Panc1 (cell line): ENCODE measurements at regions not wholly inside any gene's neighbourhood (a gene's known extent, or its start where the extent isn't known, plus 50 kb on each side); places are given as distances from the start of the nearest gene placed in this dataset.

Experiments
- ATAC-seq: fragments of 200-7000 bp; cut with Tn5 transposase; 2 replicates; pipeline ENCODE4 v1.9.1; 2020; ENCODE audit warnings: mild to moderate bottlenecking, moderate library complexity
- BruUV-seq: library from RNA; stranded (reverse); fragments of 400-500 nt; replicated peaks from 2 replicates; lab custom pipeline; 2021; lab: Mats Ljungman, UMichigan
- CTCF ChIA-PET: fragments of 300-600 bp; sonication (Branson Sonifier 250); formaldehyde crosslinking; loops from one replicate; lab custom pipeline; 2022; ENCODE audit warnings: antibody characterized with exemption; lab: Charles Lee
- POLR2A ChIA-PET: fragments of 300-600 bp; sonication (Branson Sonifier 250); formaldehyde crosslinking; loops from one replicate; lab custom pipeline; 2022; ENCODE audit warnings: antibody characterized with exemption; lab: Charles Lee
- DNase-seq: peaks from one replicate; pipeline ENCODE4 v3.0.0-alpha.2; 2010; ENCODE audit warnings: low read depth, low spot score
- H3K27ac ChIP-seq: 2 replicates; pipeline ENCODE4 v1.5.1; 2011; ENCODE audit warnings: mild to moderate bottlenecking, low read length, inconsistent platforms
- H3K27me3 ChIP-seq: fragments of 200-500 bp; sonication (Bioruptor generic); 2 replicates; pipeline ENCODE4 v1.6.0; 2014; ENCODE audit warnings: low read length, inconsistent platforms; ENCODE audit not compliant: control insufficient read depth, insufficient read depth
- H3K36me3 ChIP-seq: fragments of 200-500 bp; sonication (Bioruptor generic); 2 replicates; pipeline ENCODE4 v1.5.1; 2014; ENCODE audit warnings: inconsistent platforms, mild to moderate bottlenecking, low read length, moderate library complexity; ENCODE audit not compliant: control insufficient read depth, insufficient read depth
- H3K4me1 ChIP-seq: 2 replicates; pipeline ENCODE4 v1.5.1; 2011; ENCODE audit warnings: inconsistent platforms, mild to moderate bottlenecking, low read length, moderate library complexity; ENCODE audit not compliant: control insufficient read depth, insufficient read depth
- H3K4me3 ChIP-seq, 2 experiments: 2 replicates each; pipeline ENCODE4 v1.5.1; 2011 to 2012; ENCODE audit warnings: low read depth in 2 of 2, low read length in 2 of 2, mild to moderate bottlenecking in 2 of 2, inconsistent platforms in 1 of 2, moderate library complexity in 1 of 2
- H3K9me3 ChIP-seq: fragments of 200-500 bp; sonication (Bioruptor generic); 2 replicates; pipeline ENCODE4 v1.5.1; 2014; ENCODE audit warnings: low read depth, mild to moderate bottlenecking, inconsistent platforms, low read length, moderate library complexity; ENCODE audit not compliant: control insufficient read depth, insufficient read depth
- POLR2AphosphoS5 ChIP-seq: IDR thresholded peaks from 2 replicates; pipeline ENCODE4 v1.6.1; 2012; ENCODE audit warnings: mild to moderate bottlenecking, low read depth, low read length, moderate library complexity
- SIN3A ChIP-seq: IDR thresholded peaks from 2 replicates; pipeline ENCODE4 v1.6.1; 2012; ENCODE audit warnings: low read depth, mild to moderate bottlenecking, low read length, moderate library complexity, borderline replicate concordance; ENCODE audit not compliant: insufficient read depth
- TCF7L2 ChIP-seq: IDR thresholded peaks from 2 replicates; pipeline ENCODE4 v1.6.1; 2011; ENCODE audit warnings: mild to moderate bottlenecking, low read depth, low read length, inconsistent platforms
- in situ Hi-C: cut with HindIII; loops from 2 replicates; pipeline ENCODE4 v1.10.0; 2016; ENCODE audit warnings: low sequenced_read_pairs, low pct_unique_long_range_greater_than_20kb
- intact Hi-C: fragments of 100-400 bp; cut with micrococcal nuclease; formaldehyde crosslinking; loops from one replicate; pipeline ENCODE4 v1.10.0; 2022; ENCODE audit not compliant: unreplicated experiment
- TF ChIP-seq, protein P1 (sequence below): fragments of 450-650 bp; IDR thresholded peaks from 2 replicates; pipeline ENCODE4 v1.5.1; 2017; ENCODE audit warnings: mild to moderate bottlenecking
- TF ChIP-seq, protein P2 (sequence below), 2 experiments: IDR thresholded peaks; 2 replicates each; pipeline ENCODE4 v1.6.1; 2011 to 2012; ENCODE audit warnings: low read depth in 2 of 2, control low read depth in 1 of 2, low read length in 1 of 2, mild to moderate bottlenecking in 1 of 2, moderate library complexity in 1 of 2; ENCODE audit not compliant: insufficient read depth in 1 of 2

DNA sequence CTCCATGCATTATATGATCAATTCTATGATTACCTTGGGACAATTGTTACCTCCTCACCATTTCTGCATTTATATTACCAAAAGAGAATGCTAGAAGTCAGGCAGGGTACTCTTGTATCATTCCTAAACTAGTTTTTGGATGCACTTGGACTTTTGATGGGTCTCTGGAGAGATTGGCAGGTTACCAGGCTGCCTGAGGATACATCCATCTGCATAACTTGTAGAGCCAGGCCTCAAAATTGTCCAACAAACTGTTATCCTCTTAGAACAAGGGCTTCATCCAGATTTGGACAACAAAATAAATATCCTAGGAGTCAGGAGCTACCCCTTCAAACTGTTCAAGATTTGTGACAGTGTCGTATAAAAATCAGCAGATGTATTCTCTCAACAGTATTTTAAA is 326.1 kb downstream of the IL15 start:
- Histone ChIP-seq H3K27me3 (no peaks in the 10 kb centered on the region), H3K27ac (no peak overlapping the region), H3K9me3 (no peaks in the 10 kb centered on the region), H3K4me1 (no peaks in the 10 kb centered on the region), H3K36me3 (no peaks in the 10 kb centered on the region), H3K4me3 (no peak overlapping the region)
- DNase-seq = no peak
- ChIA-PET CTCF (no interaction called here), POLR2A (no interaction called here)
- BruUV-seq = no TSS peak
- intact Hi-C loops (no loop called here), in situ Hi-C loops (no loop called here)
- TF ChIP-seq SIN3A (no peak), TCF7L2 (no peak)
- ATAC-seq = no peak

DNA sequence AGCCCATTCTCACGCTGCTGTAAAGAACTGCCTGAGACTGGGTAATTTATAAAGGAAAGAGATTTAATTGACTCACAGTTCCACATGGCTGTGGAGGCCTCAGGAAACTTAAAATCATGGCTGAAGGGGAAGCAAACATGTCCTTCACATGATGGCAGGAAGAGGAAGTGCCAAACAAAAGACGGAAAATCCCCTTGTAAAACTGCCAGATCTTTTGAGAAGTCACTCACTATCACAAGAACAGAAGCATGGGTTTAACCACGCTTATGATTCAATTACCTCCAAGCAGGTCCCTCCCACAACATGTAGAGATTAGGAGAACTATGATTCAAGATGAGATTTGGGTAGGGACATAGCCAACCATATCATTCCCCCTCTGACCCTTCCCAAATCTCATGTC is 335.5 kb downstream of the IL15 start:
- Histone ChIP-seq H3K4me1 (no peaks in the 10 kb centered on the region), H3K36me3 (no peaks in the 10 kb centered on the region), H3K4me3 (no peak overlapping the region), H3K9me3 (no peaks in the 10 kb centered on the region), H3K27me3 (no peaks in the 10 kb centered on the region), H3K27ac (no peak overlapping the region)
- ATAC-seq (no peak), DNase-seq (no peak)
- intact Hi-C loops (no loop called here), in situ Hi-C loops (no loop called here)
- ChIA-PET POLR2A (no interaction called here), CTCF (no interaction called here)
- no TSS peak for BruUV-seq
- TF ChIP-seq, protein P1, sequence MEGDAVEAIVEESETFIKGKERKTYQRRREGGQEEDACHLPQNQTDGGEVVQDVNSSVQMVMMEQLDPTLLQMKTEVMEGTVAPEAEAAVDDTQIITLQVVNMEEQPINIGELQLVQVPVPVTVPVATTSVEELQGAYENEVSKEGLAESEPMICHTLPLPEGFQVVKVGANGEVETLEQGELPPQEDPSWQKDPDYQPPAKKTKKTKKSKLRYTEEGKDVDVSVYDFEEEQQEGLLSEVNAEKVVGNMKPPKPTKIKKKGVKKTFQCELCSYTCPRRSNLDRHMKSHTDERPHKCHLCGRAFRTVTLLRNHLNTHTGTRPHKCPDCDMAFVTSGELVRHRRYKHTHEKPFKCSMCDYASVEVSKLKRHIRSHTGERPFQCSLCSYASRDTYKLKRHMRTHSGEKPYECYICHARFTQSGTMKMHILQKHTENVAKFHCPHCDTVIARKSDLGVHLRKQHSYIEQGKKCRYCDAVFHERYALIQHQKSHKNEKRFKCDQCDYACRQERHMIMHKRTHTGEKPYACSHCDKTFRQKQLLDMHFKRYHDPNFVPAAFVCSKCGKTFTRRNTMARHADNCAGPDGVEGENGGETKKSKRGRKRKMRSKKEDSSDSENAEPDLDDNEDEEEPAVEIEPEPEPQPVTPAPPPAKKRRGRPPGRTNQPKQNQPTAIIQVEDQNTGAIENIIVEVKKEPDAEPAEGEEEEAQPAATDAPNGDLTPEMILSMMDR = no peak
- TF ChIP-seq TCF7L2 (no peak), POLR2AphosphoS5 (no peak), SIN3A (no peak)
- TF ChIP-seq, protein P2, sequence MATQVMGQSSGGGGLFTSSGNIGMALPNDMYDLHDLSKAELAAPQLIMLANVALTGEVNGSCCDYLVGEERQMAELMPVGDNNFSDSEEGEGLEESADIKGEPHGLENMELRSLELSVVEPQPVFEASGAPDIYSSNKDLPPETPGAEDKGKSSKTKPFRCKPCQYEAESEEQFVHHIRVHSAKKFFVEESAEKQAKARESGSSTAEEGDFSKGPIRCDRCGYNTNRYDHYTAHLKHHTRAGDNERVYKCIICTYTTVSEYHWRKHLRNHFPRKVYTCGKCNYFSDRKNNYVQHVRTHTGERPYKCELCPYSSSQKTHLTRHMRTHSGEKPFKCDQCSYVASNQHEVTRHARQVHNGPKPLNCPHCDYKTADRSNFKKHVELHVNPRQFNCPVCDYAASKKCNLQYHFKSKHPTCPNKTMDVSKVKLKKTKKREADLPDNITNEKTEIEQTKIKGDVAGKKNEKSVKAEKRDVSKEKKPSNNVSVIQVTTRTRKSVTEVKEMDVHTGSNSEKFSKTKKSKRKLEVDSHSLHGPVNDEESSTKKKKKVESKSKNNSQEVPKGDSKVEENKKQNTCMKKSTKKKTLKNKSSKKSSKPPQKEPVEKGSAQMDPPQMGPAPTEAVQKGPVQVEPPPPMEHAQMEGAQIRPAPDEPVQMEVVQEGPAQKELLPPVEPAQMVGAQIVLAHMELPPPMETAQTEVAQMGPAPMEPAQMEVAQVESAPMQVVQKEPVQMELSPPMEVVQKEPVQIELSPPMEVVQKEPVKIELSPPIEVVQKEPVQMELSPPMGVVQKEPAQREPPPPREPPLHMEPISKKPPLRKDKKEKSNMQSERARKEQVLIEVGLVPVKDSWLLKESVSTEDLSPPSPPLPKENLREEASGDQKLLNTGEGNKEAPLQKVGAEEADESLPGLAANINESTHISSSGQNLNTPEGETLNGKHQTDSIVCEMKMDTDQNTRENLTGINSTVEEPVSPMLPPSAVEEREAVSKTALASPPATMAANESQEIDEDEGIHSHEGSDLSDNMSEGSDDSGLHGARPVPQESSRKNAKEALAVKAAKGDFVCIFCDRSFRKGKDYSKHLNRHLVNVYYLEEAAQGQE (IDR thresholded peaks at IDR 0.05; ENCODE audit: insufficient read depth in 1 of 2, low read depth in 2 of 2, low read length in 1 of 2) = no peak

DNA sequence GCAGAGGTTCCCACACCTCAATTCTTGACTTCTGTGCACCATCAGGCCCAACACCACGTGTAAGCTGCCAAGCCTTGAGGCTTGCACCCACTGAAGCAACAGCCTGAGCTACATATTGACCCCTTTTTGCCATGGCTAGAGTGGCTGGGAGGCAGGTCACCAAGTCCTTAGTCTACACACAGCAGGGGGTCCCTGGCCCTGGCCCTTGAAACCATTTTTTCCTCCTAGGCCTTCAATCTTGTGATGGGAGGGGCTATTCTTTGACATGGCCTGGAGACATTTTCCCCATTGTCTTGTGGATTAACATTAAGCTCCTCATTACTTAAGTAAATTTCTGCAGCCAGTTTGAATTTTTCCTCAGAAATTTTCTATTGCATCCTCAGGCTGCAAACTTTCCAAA is 336.6 kb downstream of the IL15 start:
- no peak for DNase-seq
- POLR2A ChIA-PET = no interaction called here
- no peaks in the 10 kb centered on the region for H3K4me1 ChIP-seq
- CTCF ChIA-PET = no interaction called here
- no peaks in the 10 kb centered on the region for H3K27me3 ChIP-seq
- in situ Hi-C loops (no loop called here), intact Hi-C loops (no loop called here)
- no peak for TF ChIP-seq POLR2AphosphoS5
- TF ChIP-seq, protein P1 = no peak
- TF ChIP-seq, protein P2 (IDR thresholded peaks at IDR 0.05; ENCODE audit: insufficient read depth in 1 of 2, low read depth in 2 of 2, low read length in 1 of 2) = no peak
- TF ChIP-seq SIN3A = no peak
- no peak for TF ChIP-seq TCF7L2
- H3K36me3 ChIP-seq = no peaks in the 10 kb centered on the region
- no peak overlapping the region for H3K4me3 ChIP-seq
- no TSS peak for BruUV-seq
- ATAC-seq = no peak
- H3K9me3 ChIP-seq = no peaks in the 10 kb centered on the region
- no peak overlapping the region for H3K27ac ChIP-seq
